ENCODE measurements at regions not wholly inside any gene's neighbourhood (a gene's known extent, or its start where the extent isn't known, plus 50 kb on each side); places are given as distances from the start of the nearest gene placed in this dataset.

- no peak for DNase-seq
Observed at GRCh38 chr13:34425327-34425949, 516.6 kb upstream of the NBEA start.

GRCh38 chr13:34428911-34429310 lies 513.2 kb upstream of the NBEA start:
- no peak for DNase-seq

- DNase-seq, result no peak
Observed at GRCh38 chr13:34430294-34430693, 511.8 kb upstream of the NBEA start.

- no peak for DNase-seq
Observed at GRCh38 chr13:34431827-34432581, 510.1 kb upstream of the NBEA start.

GRCh38 chr13:34435338-34435737 lies 506.7 kb upstream of the NBEA start:
- no peak for DNase-seq

GRCh38 chr13:34437873-34438272 lies 504.2 kb upstream of the NBEA start:
- no peak for DNase-seq

- no peak for DNase-seq
Observed at GRCh38 chr13:34452831-34453230, 489.2 kb upstream of the NBEA start.

GRCh38 chr13:34458756-34459715 lies 483.0 kb upstream of the NBEA start:
- DNase-seq, result no peak

- no peak for DNase-seq
Observed at GRCh38 chr13:34459856-34460255, 482.2 kb upstream of the NBEA start.

GRCh38 chr13:34462843-34463242 lies 479.2 kb upstream of the NBEA start:
- no peak for DNase-seq

GRCh38 chr13:34464011-34464410 lies 478.1 kb upstream of the NBEA start:
- no peak for DNase-seq

GRCh38 chr13:34465423-34465922 lies 476.6 kb upstream of the NBEA start:
- DNase-seq, result no peak

- DNase-seq, result no peak
Observed at GRCh38 chr13:34466301-34466700, 475.8 kb upstream of the NBEA start.

- DNase-seq, result no peak
Observed at GRCh38 chr13:34467450-34468083, 474.5 kb upstream of the NBEA start.

- no peak for DNase-seq
Observed at GRCh38 chr13:34469196-34469986, 472.7 kb upstream of the NBEA start.

GRCh38 chr13:34474187-34474868 lies 467.7 kb upstream of the NBEA start:
- DNase-seq, result no peak

GRCh38 chr13:34478376-34478775 lies 463.7 kb upstream of the NBEA start:
- DNase-seq, result no peak

GRCh38 chr13:34502011-34502410 lies 440.1 kb upstream of the NBEA start:
- no peak for DNase-seq

GRCh38 chr13:34502621-34503020 lies 439.4 kb upstream of the NBEA start:
- DNase-seq, result no peak

GRCh38 chr13:34506796-34507195 lies 435.3 kb upstream of the NBEA start:
- no peak for DNase-seq

GRCh38 chr13:34507630-34508029 lies 434.4 kb upstream of the NBEA start:
- DNase-seq, result no peak

Measured in CD4-positive, alpha-beta T cell treated with Interleukin-21 for 1 hour (primary cell).